ENCODE measurements at regions not wholly inside any gene's neighbourhood (a gene's known extent, or its start where the extent isn't known, plus 50 kb on each side); places are given as distances from the start of the nearest gene placed in this dataset.

GRCh38 chr10:33939892-33940291, 605.4 kb upstream of the NRP1 start:
- Histone ChIP-seq H3K4me3 (ENCODE audit: low read depth, low read length) (no peak overlapping the region), H3K27me3 (ENCODE audit: control insufficient read depth, insufficient read depth, low read length) (no peaks in the 10 kb centered on the region), H3K36me3 (ENCODE audit: control insufficient read depth, insufficient read depth, low read length) (no peaks in the 10 kb centered on the region)
- FAIRE-seq (no peak), DNase-seq (ENCODE audit: low read depth) (peak; percentile 20)
- TF ChIP-seq CTCF (IDR thresholded peaks at IDR 0.05; ENCODE audit: insufficient read depth, low read length, severe bottlenecking), result no peak

- FAIRE-seq, result no peak
- Histone ChIP-seq H3K4me3 (ENCODE audit: low read depth, low read length) (no peak overlapping the region), H3K36me3 (ENCODE audit: control insufficient read depth, insufficient read depth, low read length) (no peaks in the 10 kb centered on the region), H3K27me3 (ENCODE audit: control insufficient read depth, insufficient read depth, low read length) (no peaks in the 10 kb centered on the region)
- no peak for DNase-seq (ENCODE audit: low read depth)
- TF ChIP-seq CTCF (IDR thresholded peaks at IDR 0.05; ENCODE audit: insufficient read depth, low read length, severe bottlenecking), result no peak
Measured at GRCh38 chr10:33939410-33939809, 604.9 kb upstream of the NRP1 start.

- Histone ChIP-seq H3K36me3 (ENCODE audit: control insufficient read depth, insufficient read depth, low read length) (no peaks in the 10 kb centered on the region), H3K4me3 (ENCODE audit: low read depth, low read length) (no peak overlapping the region), H3K27me3 (ENCODE audit: control insufficient read depth, insufficient read depth, low read length) (no peaks in the 10 kb centered on the region)
- FAIRE-seq, result no peak
- no peak for DNase-seq (ENCODE audit: low read depth)
- TF ChIP-seq CTCF (IDR thresholded peaks at IDR 0.05; ENCODE audit: insufficient read depth, low read length, severe bottlenecking), result no peak
Measured at GRCh38 chr10:33938001-33938400, 603.5 kb upstream of the NRP1 start.

GRCh38 chr10:33937036-33937730, 602.7 kb upstream of the NRP1 start:
- DNase-seq (ENCODE audit: low read depth) (no peak), FAIRE-seq (no peak)
- no peaks in the 10 kb centered on the region for H3K27me3 ChIP-seq (ENCODE audit: control insufficient read depth, insufficient read depth, low read length)
- TF ChIP-seq CTCF (IDR thresholded peaks at IDR 0.05; ENCODE audit: insufficient read depth, low read length, severe bottlenecking), result no peak
- no peak overlapping the region for H3K4me3 ChIP-seq (ENCODE audit: low read depth, low read length)
- no peaks in the 10 kb centered on the region for H3K36me3 ChIP-seq (ENCODE audit: control insufficient read depth, insufficient read depth, low read length)

GRCh38 chr10:33935350-33935749, 600.9 kb upstream of the NRP1 start:
- TF ChIP-seq CTCF (IDR thresholded peaks at IDR 0.05; ENCODE audit: insufficient read depth, low read length, severe bottlenecking), result no peak
- DNase-seq (ENCODE audit: low read depth) (no peak), FAIRE-seq (no peak)
- no peak overlapping the region for H3K4me3 ChIP-seq (ENCODE audit: low read depth, low read length)
- H3K36me3 ChIP-seq (ENCODE audit: control insufficient read depth, insufficient read depth, low read length), result no peaks in the 10 kb centered on the region
- no peaks in the 10 kb centered on the region for H3K27me3 ChIP-seq (ENCODE audit: control insufficient read depth, insufficient read depth, low read length)

GRCh38 chr10:33930079-33930478, 595.6 kb upstream of the NRP1 start:
- no peak for TF ChIP-seq CTCF (IDR thresholded peaks at IDR 0.05; ENCODE audit: insufficient read depth, low read length, severe bottlenecking)
- FAIRE-seq, result no peak

More at GRCh38 chr10:33930079-33930478, 595.6 kb upstream of the NRP1 start:
- Histone ChIP-seq H3K27me3 (ENCODE audit: control insufficient read depth, insufficient read depth, low read length) (no peaks in the 10 kb centered on the region), H3K36me3 (ENCODE audit: control insufficient read depth, insufficient read depth, low read length) (no peaks in the 10 kb centered on the region), H3K4me3 (ENCODE audit: low read depth, low read length) (no peak overlapping the region)
- no peak for DNase-seq (ENCODE audit: low read depth)
